Neural progenitor cell (in vitro differentiated cells): ENCODE measurements at regions not wholly inside any gene's neighbourhood (a gene's known extent, or its start where the extent isn't known, plus 50 kb on each side); places are given as distances from the start of the nearest gene placed in this dataset.

Experiments
- DNase-seq: peaks from one replicate; pipeline ENCODE4 v3.0.0-alpha.2; 2016; ENCODE audit warnings: low spot score
- H2AFZ ChIP-seq: fragments of 200-600 bp; sonication (generic); replicated peaks from 2 replicates; pipeline ENCODE4 v1.6.1; 2016; ENCODE audit warnings: antibody characterized with exemption
- H3F3A ChIP-seq: fragments of 200-600 bp; sonication (generic); 2 replicates; pipeline ENCODE4 v1.6.1; 2016; ENCODE audit warnings: antibody characterized with exemption, low read depth
- H3K27ac ChIP-seq: fragments of 200-600 bp; sonication (generic); 2 replicates; pipeline ENCODE4 v1.5.1; 2016; ENCODE audit warnings: mild to moderate bottlenecking
- H3K27me3 ChIP-seq: fragments of 200-600 bp; sonication (generic); 2 replicates; pipeline ENCODE4 v1.6.1; 2016; ENCODE audit warnings: mild to moderate bottlenecking, moderate library complexity
- H3K36me3 ChIP-seq: fragments of 200-600 bp; sonication (generic); 2 replicates; pipeline ENCODE4 v1.5.1; 2016
- H3K4me1 ChIP-seq: fragments of 200-600 bp; sonication (generic); 2 replicates; pipeline ENCODE4 v1.6.1; 2016; ENCODE audit warnings: mixed run types
- H3K4me2 ChIP-seq: fragments of 200-600 bp; sonication (generic); 2 replicates; pipeline ENCODE4 v1.6.1; 2016
- H3K4me3 ChIP-seq: fragments of 200-600 bp; sonication (generic); 2 replicates; pipeline ENCODE4 v1.5.1; 2016
- H3K79me2 ChIP-seq: fragments of 200-600 bp; sonication (generic); 2 replicates; pipeline ENCODE4 v1.6.1; 2016; ENCODE audit warnings: low read depth
- H3K9ac ChIP-seq: fragments of 200-600 bp; sonication (generic); 2 replicates; pipeline ENCODE4 v1.6.1; 2016
- H3K9me3 ChIP-seq: fragments of 200-600 bp; sonication (generic); 2 replicates; pipeline ENCODE4 v1.5.1; 2016; ENCODE audit warnings: low read depth
- H4K20me1 ChIP-seq: fragments of 200-600 bp; sonication (generic); 2 replicates; pipeline ENCODE4 v1.6.1; 2016; ENCODE audit warnings: low read depth
- H3K27ac Mint-ChIP-seq: 3 replicates; pipeline ENCODE4 v1.8.0; 2021; ENCODE audit warnings: mixed read lengths
- H3K27me3 Mint-ChIP-seq: 2 replicates; pipeline ENCODE4 v1.8.0; 2022; ENCODE audit warnings: low read depth, mild to moderate bottlenecking, inconsistent platforms, moderate library complexity, mixed read lengths; ENCODE audit not compliant: insufficient read depth
- H3K36me3 Mint-ChIP-seq: 3 replicates; pipeline ENCODE4 v1.8.0; 2021; ENCODE audit warnings: mixed read lengths
- H3K4me1 Mint-ChIP-seq: 3 replicates; pipeline ENCODE4 v1.8.0; 2021; ENCODE audit warnings: mixed read lengths
- H3K4me3 Mint-ChIP-seq: 3 replicates; pipeline ENCODE4 v1.8.0; 2021; ENCODE audit warnings: mild to moderate bottlenecking, moderate library complexity, mixed read lengths
- H3K9me3 Mint-ChIP-seq: 3 replicates; pipeline ENCODE4 v1.8.0; 2020; ENCODE audit warnings: mixed read lengths
- CTCF ChIP-seq: fragments of 200-600 bp; sonication (generic); IDR thresholded peaks from 2 replicates; pipeline ENCODE4 v1.5.1; 2017; ENCODE audit warnings: antibody characterized with exemption, mild to moderate bottlenecking
- EZH2 ChIP-seq: fragments of 200-600 bp; sonication (generic); IDR thresholded peaks from 2 replicates; pipeline ENCODE4 v1.6.1; 2017; ENCODE audit warnings: antibody characterized with exemption, mild to moderate bottlenecking, moderate library complexity
- EZH2phosphoT487 ChIP-seq: fragments of 200-600 bp; sonication (generic); IDR thresholded peaks from 2 replicates; pipeline ENCODE4 v1.6.1; 2017; ENCODE audit warnings: antibody characterized with exemption

- Mint-ChIP-seq H3K4me3 (no peak overlapping the region), H3K27me3 (peaks cover 7% of the 10 kb centered on the region), H3K4me1 (peaks cover 2% of the 10 kb centered on the region), H3K27ac (no peak overlapping the region), H3K9me3 (peaks cover 9% of the 10 kb centered on the region), H3K36me3 (peaks cover 13% of the 10 kb centered on the region)
- no peak overlapping the region for H3K4me3 ChIP-seq
- H3F3A ChIP-seq = no peaks in the 10 kb centered on the region
- H3K9ac ChIP-seq = no peak overlapping the region
- H3K27me3 ChIP-seq = no peaks in the 10 kb centered on the region
- H3K9me3 ChIP-seq = no peaks in the 10 kb centered on the region
- no peaks in the 10 kb centered on the region for H3K36me3 ChIP-seq
- H3K27ac ChIP-seq = no peak overlapping the region
- no peaks in the 10 kb centered on the region for H4K20me1 ChIP-seq
- H3K4me2 ChIP-seq = no peak overlapping the region
- no peaks in the 10 kb centered on the region for H3K79me2 ChIP-seq
- H2AFZ ChIP-seq = no peak overlapping the region
- H3K4me1 ChIP-seq = no peaks in the 10 kb centered on the region
- DNase-seq = no peak
- TF ChIP-seq EZH2phosphoT487 (no peak), CTCF (no peak), EZH2 (no peak)
Observed at GRCh38 chr2:10193276-10193795, 70.8 kb downstream of the RRM2 start.

- no peaks in the 10 kb centered on the region for H3F3A ChIP-seq
- DNase-seq = no peak
- Mint-ChIP-seq H3K9me3 (peaks cover 16% of the 10 kb centered on the region), H3K27ac (peak overlapping the region; percentile 69), H3K27me3 (peaks cover 10% of the 10 kb centered on the region), H3K4me1 (peaks cover 2% of the 10 kb centered on the region), H3K4me3 (no peak overlapping the region), H3K36me3 (peaks cover 16% of the 10 kb centered on the region)
- no peak overlapping the region for H3K4me2 ChIP-seq
- H3K36me3 ChIP-seq = no peaks in the 10 kb centered on the region
- no peak overlapping the region for H2AFZ ChIP-seq
- TF ChIP-seq CTCF (no peak), EZH2phosphoT487 (no peak), EZH2 (no peak)
- no peaks in the 10 kb centered on the region for H3K27me3 ChIP-seq
- no peaks in the 10 kb centered on the region for H3K4me1 ChIP-seq
- no peak overlapping the region for H3K4me3 ChIP-seq
- H4K20me1 ChIP-seq = no peaks in the 10 kb centered on the region
- H3K9ac ChIP-seq = no peak overlapping the region
- H3K79me2 ChIP-seq = no peaks in the 10 kb centered on the region
- no peaks in the 10 kb centered on the region for H3K9me3 ChIP-seq
- no peak overlapping the region for H3K27ac ChIP-seq
Observed at GRCh38 chr2:10193851-10194820, 71.6 kb downstream of the RRM2 start.

- Histone ChIP-seq H3K36me3 (no peaks in the 10 kb centered on the region), H3K79me2 (no peaks in the 10 kb centered on the region), H3K27ac (no peak overlapping the region), H3F3A (no peaks in the 10 kb centered on the region), H3K9ac (no peak overlapping the region), H3K4me2 (no peak overlapping the region), H3K9me3 (no peaks in the 10 kb centered on the region), H3K27me3 (no peaks in the 10 kb centered on the region), H4K20me1 (no peaks in the 10 kb centered on the region), H2AFZ (no peak overlapping the region), H3K4me3 (no peak overlapping the region), H3K4me1 (no peaks in the 10 kb centered on the region)
- Mint-ChIP-seq H3K4me3 (no peak overlapping the region), H3K36me3 (peaks cover 10% of the 10 kb centered on the region), H3K9me3 (peaks cover 15% of the 10 kb centered on the region), H3K4me1 (peaks cover 2% of the 10 kb centered on the region), H3K27ac (peak overlapping the region; percentile 69), H3K27me3 (peaks cover 8% of the 10 kb centered on the region)
- DNase-seq = no peak
- TF ChIP-seq EZH2phosphoT487 (no peak), EZH2 (no peak), CTCF (no peak)
Observed at GRCh38 chr2:10195278-10196109, 73.0 kb downstream of the RRM2 start.
